ENCODE measurements at regions not wholly inside any gene's neighbourhood (a gene's known extent, or its start where the extent isn't known, plus 50 kb on each side); places are given as distances from the start of the nearest gene placed in this dataset.

- Histone ChIP-seq H3K9ac (ENCODE audit: insufficient read depth, low read length, poor library complexity, severe bottlenecking) (no peak overlapping the region), H4K20me1 (ENCODE audit: insufficient read depth, low read length) (no peaks in the 10 kb centered on the region), H3K4me2 (replicated peaks; ENCODE audit: extremely low read depth, low read length, poor library complexity, severe bottlenecking) (no peak overlapping the region), H3K27me3 (ENCODE audit: control insufficient read depth in 2 of 2, insufficient read depth in 2 of 2, low read length in 2 of 2) (no peaks in the 10 kb centered on the region), H3K4me1 (ENCODE audit: control insufficient read depth in 1 of 2, insufficient read depth in 2 of 2, low read length in 2 of 2) (no peaks in the 10 kb centered on the region), H3K9me3 (replicated peaks in 1 of 2; ENCODE audit: control insufficient read depth in 1 of 2, insufficient read depth in 1 of 2, low read length in 2 of 2) (peaks cover 0 to 6% of the 10 kb centered on the region in 2 donors), H3K4me3 (replicated peaks in 1 of 3; ENCODE audit: low read depth in 2 of 3, low read length in 3 of 3) (no peak overlapping the region), H2AFZ (ENCODE audit: insufficient read depth, low read depth, low read length, poor library complexity, severe bottlenecking) (no peak overlapping the region), H3K79me2 (ENCODE audit: insufficient read depth, low read length) (no peaks in the 10 kb centered on the region), H3K36me3 (replicated peaks in 1 of 2; ENCODE audit: control insufficient read depth in 1 of 2, insufficient read depth in 2 of 2, low read length in 2 of 2) (no peaks in the 10 kb centered on the region), H3K27ac (ENCODE audit: low read depth in 1 of 2, low read length in 2 of 2) (no peak overlapping the region)
- Mint-ChIP-seq H3K4me1 (no peaks in the 10 kb centered on the region), H3K9me3 (peaks cover 0 to 4% (median 0%) of the 10 kb centered on the region in 7 donors), H3K27me3 (ENCODE audit: low read depth in 3 of 3) (no peaks in the 10 kb centered on the region), H3K4me3 (no peak overlapping the region), H3K27ac (no peak overlapping the region), H3K36me3 (no peaks in the 10 kb centered on the region)
- DNase-seq = no peak
- no peak for TF ChIP-seq CTCF (IDR thresholded peaks at IDR 0.05)
- intact Hi-C loops (cut with micrococcal nuclease) = no loop called here
- WGBS (ENCODE audit: insufficient coverage) = 83% methylated on average over 1 of the region's 2 CpGs
Observed at GRCh38 chr7:86262781-86263180, 380.9 kb upstream of the GRM3 start.

GRCh38 chr7:86257894-86258293 lies 385.8 kb upstream of the GRM3 start:
- WGBS (ENCODE audit: insufficient coverage) = 92% methylated on average over 4 of the region's 4 CpGs
- no peak overlapping the region for H2AFZ ChIP-seq (ENCODE audit: insufficient read depth, low read depth, low read length, poor library complexity, severe bottlenecking)
- H3K4me1 ChIP-seq (ENCODE audit: control insufficient read depth in 1 of 2, insufficient read depth in 2 of 2, low read length in 2 of 2) = no peaks in the 10 kb centered on the region
- no peak overlapping the region for H3K27ac ChIP-seq (ENCODE audit: low read depth in 1 of 2, low read length in 2 of 2)
- no peaks in the 10 kb centered on the region for H3K79me2 ChIP-seq (ENCODE audit: insufficient read depth, low read length)
- H3K9ac ChIP-seq (ENCODE audit: insufficient read depth, low read length, poor library complexity, severe bottlenecking) = no peak overlapping the region
- no peaks in the 10 kb centered on the region for H3K27me3 ChIP-seq (ENCODE audit: control insufficient read depth in 2 of 2, insufficient read depth in 2 of 2, low read length in 2 of 2)
- no peaks in the 10 kb centered on the region for H3K4me1 Mint-ChIP-seq
- no peak overlapping the region for H3K27ac Mint-ChIP-seq
- H3K36me3 Mint-ChIP-seq = no peaks in the 10 kb centered on the region
- no peaks in the 10 kb centered on the region for H4K20me1 ChIP-seq (ENCODE audit: insufficient read depth, low read length)
- H3K4me2 ChIP-seq (replicated peaks; ENCODE audit: extremely low read depth, low read length, poor library complexity, severe bottlenecking) = no peak overlapping the region
- peaks cover 0 to 6% of the 10 kb centered on the region in 2 donors for H3K9me3 ChIP-seq (replicated peaks in 1 of 2; ENCODE audit: control insufficient read depth in 1 of 2, insufficient read depth in 1 of 2, low read length in 2 of 2)
- no peaks in the 10 kb centered on the region for H3K36me3 ChIP-seq (replicated peaks in 1 of 2; ENCODE audit: control insufficient read depth in 1 of 2, insufficient read depth in 2 of 2, low read length in 2 of 2)
- no peak overlapping the region for H3K4me3 ChIP-seq (replicated peaks in 1 of 3; ENCODE audit: low read depth in 2 of 3, low read length in 3 of 3)
- H3K4me3 Mint-ChIP-seq = no peak overlapping the region
- DNase-seq = no peak
- no peaks in the 10 kb centered on the region for H3K27me3 Mint-ChIP-seq (ENCODE audit: low read depth in 3 of 3)
- TF ChIP-seq CTCF (IDR thresholded peaks at IDR 0.05) = no peak
- intact Hi-C loops (cut with micrococcal nuclease) = no loop called here
- H3K9me3 Mint-ChIP-seq = peaks cover 0 to 4% (median 2%) of the 10 kb centered on the region in 7 donors
